ENCODE measurements at regions not wholly inside any gene's neighbourhood (a gene's known extent, or its start where the extent isn't known, plus 50 kb on each side); places are given as distances from the start of the nearest gene placed in this dataset.
"Not testable (repeated sequence)": the region's sequence is repeated elsewhere in the genome, so short reads cannot be mapped to it uniquely, and the experiment has no call there.

- no peak for DNase-seq
Measured at GRCh38 chr5:83404182-83404716, 67.3 kb upstream of the VCAN start.

- DNase-seq, result no peak
Measured at GRCh38 chr5:83405662-83406061, 65.9 kb upstream of the VCAN start.

DNA sequence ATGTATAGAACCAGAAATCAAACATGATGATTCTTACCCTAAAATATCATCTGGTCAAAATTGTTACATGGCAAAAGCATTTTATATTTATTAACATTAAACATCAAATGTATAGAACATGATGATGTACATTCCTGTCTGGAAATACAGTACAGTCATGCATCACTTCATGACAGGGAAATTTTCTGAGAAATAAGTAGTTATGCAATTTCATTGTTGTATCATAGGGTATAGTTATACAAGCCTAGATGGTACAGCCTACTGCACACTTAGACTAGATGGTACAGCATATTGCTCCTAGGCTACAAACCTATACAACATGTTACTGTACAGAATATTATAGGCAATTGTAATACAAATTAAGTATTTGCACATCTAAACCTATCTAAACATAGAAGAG is 64.6 kb upstream of the VCAN start:
- DNase-seq, result no peak

- DNase-seq, result no peak
Measured at GRCh38 chr5:83407931-83408330, 63.6 kb upstream of the VCAN start.

DNA sequence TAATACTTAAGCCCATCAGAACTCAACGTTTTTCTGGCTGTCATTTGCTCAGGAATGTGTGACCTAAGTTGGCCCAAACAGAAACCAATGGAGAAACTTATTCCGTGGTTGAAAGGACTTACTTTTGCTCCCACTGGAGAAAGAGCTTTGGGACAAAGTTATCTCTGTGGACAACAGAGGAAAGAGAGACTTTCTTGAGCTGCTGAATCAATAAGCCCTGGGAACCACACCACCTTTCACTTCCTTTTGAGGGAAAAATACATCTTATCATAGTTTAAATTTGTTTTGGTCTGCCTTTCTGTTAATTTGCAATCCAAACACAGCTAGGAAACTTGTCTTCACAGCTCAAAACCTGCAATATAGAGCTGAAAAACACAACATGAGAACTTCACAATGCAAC is 62.8 kb upstream of the VCAN start:
- no peak for DNase-seq

DNA sequence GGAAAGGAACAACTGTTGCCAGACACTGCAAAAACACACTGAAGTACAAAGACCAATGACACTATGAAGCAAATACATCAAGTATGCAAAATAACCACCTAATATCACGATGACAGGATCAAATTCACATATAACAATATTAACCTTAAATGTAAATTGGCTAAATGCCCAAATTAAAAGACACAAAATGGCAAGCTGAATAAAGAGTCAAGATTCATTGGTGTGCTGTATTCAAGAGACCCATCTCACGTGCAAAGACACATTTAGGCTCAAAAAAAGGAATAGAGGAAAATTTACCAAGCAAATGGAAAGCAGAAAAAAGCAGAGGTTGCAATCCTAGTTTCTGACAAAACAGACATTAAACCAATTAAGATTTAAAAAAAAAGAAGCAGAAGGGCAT is 61.8 kb upstream of the VCAN start:
- not testable (repeated sequence) for DNase-seq

- not testable (repeated sequence) for DNase-seq
Measured at GRCh38 chr5:83410319-83410718, 61.2 kb upstream of the VCAN start.

- DNase-seq, result no peak
Measured at GRCh38 chr5:83414601-83415000, 56.9 kb upstream of the VCAN start.

DNA sequence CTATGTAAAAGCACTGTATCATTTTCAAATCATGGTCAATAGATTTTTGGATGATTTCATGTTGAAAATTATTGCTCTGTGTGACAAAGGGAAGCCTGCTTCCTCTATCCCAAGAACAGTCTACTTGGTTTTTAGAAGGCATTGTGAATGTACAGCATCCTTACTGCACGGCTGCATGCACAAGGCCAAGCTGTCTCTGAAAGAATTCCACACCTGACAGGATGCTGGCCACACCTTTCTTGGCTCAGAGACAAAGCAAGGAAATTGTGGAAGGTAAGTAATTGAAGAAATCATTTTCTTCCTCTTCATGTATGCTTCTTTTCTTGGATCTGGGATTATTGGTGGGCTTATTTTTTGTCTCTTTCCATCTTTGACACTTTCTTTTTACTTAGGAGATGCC is 53.7 kb upstream of the VCAN start:
- DNase-seq, result no peak

DNA sequence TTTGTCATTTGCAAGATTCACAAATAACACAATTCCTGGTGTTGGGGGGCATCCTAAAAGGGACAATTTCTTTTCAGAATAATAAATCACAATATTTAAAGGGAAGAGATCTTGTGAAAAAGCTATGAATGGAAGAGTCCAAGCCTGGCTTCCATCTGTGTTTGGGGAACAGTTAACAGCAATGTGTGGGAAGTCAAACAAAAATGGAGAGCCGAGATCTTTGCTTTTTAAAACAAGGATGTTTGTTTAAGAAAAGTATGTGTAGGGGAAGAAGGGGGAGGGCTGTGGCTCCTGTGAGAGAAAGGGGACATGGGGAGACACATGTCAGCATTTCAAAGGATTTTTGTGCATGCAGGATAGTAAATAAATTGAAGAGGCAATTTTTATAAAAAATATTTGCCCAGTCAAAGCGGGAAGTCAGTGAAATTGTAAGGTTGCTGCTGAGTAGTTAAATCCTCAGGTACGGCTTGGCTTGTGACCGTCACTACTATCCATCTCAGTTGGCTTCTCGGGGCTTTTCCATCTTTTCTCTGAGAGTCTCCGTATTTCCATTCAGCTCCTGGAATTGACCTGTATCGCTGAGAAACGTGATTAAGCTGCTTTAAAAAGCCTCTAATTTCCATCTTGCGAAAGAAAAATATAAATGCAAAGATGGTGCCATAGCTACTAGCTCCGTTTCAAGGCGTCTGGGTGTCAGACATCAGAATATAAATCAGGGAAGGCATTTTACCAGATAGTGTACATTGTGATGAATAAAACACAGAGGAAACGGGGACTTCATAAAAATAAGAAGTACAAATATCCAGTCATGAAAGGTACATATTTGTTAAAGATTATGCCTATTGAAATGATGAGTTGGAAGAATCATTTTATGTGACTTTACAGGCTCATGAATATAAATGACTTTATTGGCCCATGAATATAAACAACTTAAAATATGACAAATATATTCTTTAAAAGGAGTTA is 52.9 kb upstream of the VCAN start:
- DNase-seq, result peak; percentile 54 to 66

Data from NCI-H526 (cell line).